Ovary (tissue), 3 donors: ENCODE measurements at regions not wholly inside any gene's neighbourhood (a gene's known extent, or its start where the extent isn't known, plus 50 kb on each side); places are given as distances from the start of the nearest gene placed in this dataset.

Source experiments
- POLR2A ChIP-seq: fragments of 450-650 bp; IDR thresholded peaks from one replicate; pipeline ENCODE4 v1.6.1; 2017; ENCODE audit warnings: antibody characterized with exemption, mild to moderate bottlenecking, moderate library complexity
- TF ChIP-seq, protein P1 (sequence below), 3 donors: fragments of 450-650 bp in 2 of 3; fragments of 200-600 bp in 1 of 3; IDR thresholded peaks; one replicate each; pipeline versions ENCODE4 v1.5.1 to v1.8.0; 2016 to 2022; ENCODE audit warnings: antibody characterized with exemption in 3 of 3, mild to moderate bottlenecking in 1 of 3
- donor health status: DM: no; HTN: no; CAD: no.

DNA sequence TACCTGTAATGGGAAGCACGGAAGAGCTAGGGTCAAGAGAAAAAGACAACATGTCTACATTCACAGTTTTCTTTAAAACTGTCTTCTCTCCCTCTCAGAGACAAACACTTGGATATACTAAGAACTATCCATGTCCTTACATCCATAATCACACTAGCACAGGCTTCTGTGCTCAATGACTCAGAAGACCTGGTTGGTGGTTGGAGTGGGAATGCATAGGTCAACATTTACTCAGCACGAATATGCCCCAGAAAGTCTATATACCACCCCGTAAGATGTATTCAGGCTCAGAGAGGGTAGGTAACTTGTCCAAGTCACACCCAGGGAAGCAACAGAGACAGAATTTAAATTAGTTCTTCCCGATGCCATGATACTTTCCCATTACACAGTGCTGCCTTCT is 891.1 kb downstream of the TUSC7 start:
- TF ChIP-seq, protein P1, sequence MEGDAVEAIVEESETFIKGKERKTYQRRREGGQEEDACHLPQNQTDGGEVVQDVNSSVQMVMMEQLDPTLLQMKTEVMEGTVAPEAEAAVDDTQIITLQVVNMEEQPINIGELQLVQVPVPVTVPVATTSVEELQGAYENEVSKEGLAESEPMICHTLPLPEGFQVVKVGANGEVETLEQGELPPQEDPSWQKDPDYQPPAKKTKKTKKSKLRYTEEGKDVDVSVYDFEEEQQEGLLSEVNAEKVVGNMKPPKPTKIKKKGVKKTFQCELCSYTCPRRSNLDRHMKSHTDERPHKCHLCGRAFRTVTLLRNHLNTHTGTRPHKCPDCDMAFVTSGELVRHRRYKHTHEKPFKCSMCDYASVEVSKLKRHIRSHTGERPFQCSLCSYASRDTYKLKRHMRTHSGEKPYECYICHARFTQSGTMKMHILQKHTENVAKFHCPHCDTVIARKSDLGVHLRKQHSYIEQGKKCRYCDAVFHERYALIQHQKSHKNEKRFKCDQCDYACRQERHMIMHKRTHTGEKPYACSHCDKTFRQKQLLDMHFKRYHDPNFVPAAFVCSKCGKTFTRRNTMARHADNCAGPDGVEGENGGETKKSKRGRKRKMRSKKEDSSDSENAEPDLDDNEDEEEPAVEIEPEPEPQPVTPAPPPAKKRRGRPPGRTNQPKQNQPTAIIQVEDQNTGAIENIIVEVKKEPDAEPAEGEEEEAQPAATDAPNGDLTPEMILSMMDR (IDR thresholded peaks at IDR 0.05), result no peak
- no peak for TF ChIP-seq POLR2A
